ENCODE measurements at regions not wholly inside any gene's neighbourhood (a gene's known extent, or its start where the extent isn't known, plus 50 kb on each side); places are given as distances from the start of the nearest gene placed in this dataset.
"Not testable (repeated sequence)": the region's sequence is repeated elsewhere in the genome, so short reads cannot be mapped to it uniquely, and the experiment has no call there.

DNA sequence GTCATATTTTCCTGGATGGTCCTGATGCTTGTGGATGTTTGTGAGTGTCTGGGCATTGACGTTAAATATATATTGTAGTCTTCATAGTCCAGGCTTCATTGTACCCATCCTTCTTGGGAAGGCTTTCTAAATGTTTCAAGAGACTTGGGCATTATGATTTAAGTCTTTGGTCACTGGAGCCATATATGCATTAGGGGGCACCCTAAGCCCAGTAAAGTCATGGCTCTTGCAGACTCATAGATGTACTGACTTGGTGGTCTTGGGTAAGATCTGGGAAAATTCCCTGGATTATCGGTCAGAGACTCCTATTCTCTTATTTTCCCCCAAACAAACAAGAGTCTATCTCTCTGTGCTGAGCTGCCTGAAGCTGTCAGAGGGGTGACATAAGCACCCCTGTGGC, 271.1 kb downstream of the TRIM36 start:
- H3K9me3 ChIP-seq (ENCODE audit: control insufficient read depth in 2 of 2, insufficient read depth in 1 of 2, low read depth in 1 of 2, low read length in 1 of 2): peaks cover 0 to 15% of the 10 kb centered on the region in 2 donors
- no peaks in the 10 kb centered on the region for H3K4me1 ChIP-seq (ENCODE audit: control insufficient read depth in 3 of 3, insufficient read depth in 2 of 3, low read depth in 1 of 3, low read length in 2 of 3)
- DNase-seq (no peak), FAIRE-seq (no peak)
- no peaks in the 10 kb centered on the region for H3K27me3 ChIP-seq (ENCODE audit: control insufficient read depth in 3 of 3, insufficient read depth in 3 of 3, low read length in 3 of 3)
- H3K36me3 ChIP-seq (ENCODE audit: control insufficient read depth in 3 of 3, insufficient read depth in 2 of 3, low read depth in 1 of 3, low read length in 3 of 3): no peaks in the 10 kb centered on the region
- 80 to 85% (median 81%) methylated on average over 2 of the region's 2 CpGs for WGBS, 3 donors
- no peak overlapping the region for H3K4me3 ChIP-seq (ENCODE audit: low read depth in 1 of 3, low read length in 3 of 3)
- H3K27ac ChIP-seq (ENCODE audit: low read depth in 1 of 3, low read length in 2 of 3): no peak overlapping the region

DNA sequence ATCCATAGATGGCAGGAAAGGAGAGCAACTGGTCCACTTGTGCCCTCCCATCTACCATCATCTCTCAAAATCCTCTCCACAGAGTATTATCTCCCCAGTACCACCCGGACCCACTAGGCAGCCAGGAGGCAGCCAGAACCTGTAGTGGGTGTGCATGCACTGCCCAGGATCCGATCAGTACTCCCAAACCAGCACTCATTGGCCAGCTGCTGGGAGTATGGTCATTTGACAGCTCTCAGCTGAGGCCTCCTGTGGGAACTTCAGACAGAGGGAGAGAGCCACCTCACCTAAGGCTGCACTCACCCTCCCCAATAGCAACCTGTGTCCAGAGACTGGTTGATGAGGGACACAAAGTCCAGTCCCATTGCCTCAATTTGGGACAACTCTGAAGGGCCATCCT, 286.0 kb downstream of the TRIM36 start:
- Histone ChIP-seq H3K27me3 (ENCODE audit: control insufficient read depth in 3 of 3, insufficient read depth in 3 of 3, low read length in 3 of 3) (no peaks in the 10 kb centered on the region), H3K27ac (ENCODE audit: low read depth in 1 of 3, low read length in 2 of 3) (no peak overlapping the region), H3K36me3 (ENCODE audit: control insufficient read depth in 3 of 3, insufficient read depth in 2 of 3, low read depth in 1 of 3, low read length in 3 of 3) (no peaks in the 10 kb centered on the region), H3K4me1 (ENCODE audit: control insufficient read depth in 3 of 3, insufficient read depth in 2 of 3, low read depth in 1 of 3, low read length in 2 of 3) (no peaks in the 10 kb centered on the region), H3K4me3 (ENCODE audit: low read depth in 1 of 3, low read length in 3 of 3) (no peak overlapping the region), H3K9me3 (ENCODE audit: control insufficient read depth in 2 of 2, insufficient read depth in 1 of 2, low read depth in 1 of 2, low read length in 1 of 2) (no peaks in the 10 kb centered on the region)
- 38 to 77% (median 76%) methylated on average over 2 of the region's 2 CpGs for WGBS, 3 donors
- no peak for FAIRE-seq
- no peak for DNase-seq

DNA sequence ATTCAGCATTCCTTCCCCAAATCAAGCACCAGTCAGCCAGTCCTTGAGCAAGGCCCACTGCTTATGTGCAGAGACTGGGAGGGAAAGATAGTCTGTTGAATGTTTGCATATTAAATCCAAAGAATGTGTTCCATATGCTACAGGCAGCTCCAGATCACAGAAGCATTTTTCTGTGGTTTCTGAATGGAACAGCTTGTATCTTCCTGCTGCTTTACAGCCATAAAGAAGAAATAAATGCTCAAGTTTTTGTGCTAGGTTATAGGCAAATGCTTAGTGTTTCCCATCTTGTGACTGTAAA, 310.3 kb downstream of the TRIM36 start:
- H3K27me3 ChIP-seq (ENCODE audit: control insufficient read depth in 3 of 3, insufficient read depth in 3 of 3, low read length in 3 of 3): no peaks in the 10 kb centered on the region
- FAIRE-seq (no peak), DNase-seq (no peak)
- peaks cover 0 to 9% of the 10 kb centered on the region in 2 donors for H3K9me3 ChIP-seq (ENCODE audit: control insufficient read depth in 2 of 2, insufficient read depth in 1 of 2, low read depth in 1 of 2, low read length in 1 of 2)
- H3K36me3 ChIP-seq (ENCODE audit: control insufficient read depth in 3 of 3, insufficient read depth in 2 of 3, low read depth in 1 of 3, low read length in 3 of 3): no peaks in the 10 kb centered on the region
- H3K4me3 ChIP-seq (ENCODE audit: low read depth in 1 of 3, low read length in 3 of 3): no peak overlapping the region
- no peaks in the 10 kb centered on the region for H3K4me1 ChIP-seq (ENCODE audit: control insufficient read depth in 3 of 3, insufficient read depth in 2 of 3, low read depth in 1 of 3, low read length in 2 of 3)
- no peak overlapping the region for H3K27ac ChIP-seq (ENCODE audit: low read depth in 1 of 3, low read length in 2 of 3)

DNA sequence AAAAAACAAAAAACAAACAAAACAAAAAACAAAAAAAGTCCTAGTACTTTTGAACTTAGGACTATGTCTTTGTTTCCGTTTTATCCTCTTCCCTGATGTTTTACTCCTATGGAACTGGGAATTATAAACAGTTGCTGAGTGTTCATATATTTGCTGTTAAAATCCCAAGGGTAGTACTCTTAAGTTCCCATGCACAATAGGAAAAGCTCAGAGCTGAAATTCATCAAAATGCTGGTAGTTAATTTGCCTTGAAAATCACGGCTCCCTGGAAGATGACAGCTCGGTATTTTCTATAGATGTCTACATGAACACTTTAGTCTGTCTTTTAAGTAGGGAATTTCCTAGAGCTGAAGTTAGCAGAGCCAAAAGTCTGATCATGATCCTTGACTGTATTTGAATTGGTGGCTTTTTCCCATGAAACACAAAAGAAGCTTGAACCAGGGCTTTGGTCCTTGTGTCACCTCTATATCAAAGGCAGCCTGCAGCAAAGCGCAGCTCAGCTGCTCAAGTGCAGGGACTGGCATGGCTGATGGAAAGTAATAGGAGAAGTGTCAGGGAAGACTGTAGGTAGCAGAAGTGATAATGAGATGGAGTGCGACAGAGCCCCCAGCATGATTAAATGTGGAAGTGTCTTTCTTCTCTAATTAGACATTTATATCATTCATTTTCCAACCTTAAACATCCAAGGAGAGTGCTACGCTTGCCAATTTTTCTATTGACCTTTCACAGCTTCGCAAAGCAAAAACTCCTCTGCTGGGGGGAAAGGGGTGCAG, 310.9 kb downstream of the TRIM36 start:
- no peak for FAIRE-seq
- 81 to 89% (median 86%) methylated on average over 7 of the region's 7 CpGs for WGBS, 3 donors
- peaks cover 0 to 9% of the 10 kb centered on the region in 2 donors for H3K9me3 ChIP-seq (ENCODE audit: control insufficient read depth in 2 of 2, insufficient read depth in 1 of 2, low read depth in 1 of 2, low read length in 1 of 2)
- no peak for DNase-seq
- no peaks in the 10 kb centered on the region for H3K27me3 ChIP-seq (ENCODE audit: control insufficient read depth in 3 of 3, insufficient read depth in 3 of 3, low read length in 3 of 3)
- no peaks in the 10 kb centered on the region for H3K4me1 ChIP-seq (ENCODE audit: control insufficient read depth in 3 of 3, insufficient read depth in 2 of 3, low read depth in 1 of 3, low read length in 2 of 3)
- H3K27ac ChIP-seq (ENCODE audit: low read depth in 1 of 3, low read length in 2 of 3): no peak overlapping the region
- H3K4me3 ChIP-seq (ENCODE audit: low read depth in 1 of 3, low read length in 3 of 3): no peak overlapping the region
- H3K36me3 ChIP-seq (ENCODE audit: control insufficient read depth in 3 of 3, insufficient read depth in 2 of 3, low read depth in 1 of 3, low read length in 3 of 3): no peaks in the 10 kb centered on the region

DNA sequence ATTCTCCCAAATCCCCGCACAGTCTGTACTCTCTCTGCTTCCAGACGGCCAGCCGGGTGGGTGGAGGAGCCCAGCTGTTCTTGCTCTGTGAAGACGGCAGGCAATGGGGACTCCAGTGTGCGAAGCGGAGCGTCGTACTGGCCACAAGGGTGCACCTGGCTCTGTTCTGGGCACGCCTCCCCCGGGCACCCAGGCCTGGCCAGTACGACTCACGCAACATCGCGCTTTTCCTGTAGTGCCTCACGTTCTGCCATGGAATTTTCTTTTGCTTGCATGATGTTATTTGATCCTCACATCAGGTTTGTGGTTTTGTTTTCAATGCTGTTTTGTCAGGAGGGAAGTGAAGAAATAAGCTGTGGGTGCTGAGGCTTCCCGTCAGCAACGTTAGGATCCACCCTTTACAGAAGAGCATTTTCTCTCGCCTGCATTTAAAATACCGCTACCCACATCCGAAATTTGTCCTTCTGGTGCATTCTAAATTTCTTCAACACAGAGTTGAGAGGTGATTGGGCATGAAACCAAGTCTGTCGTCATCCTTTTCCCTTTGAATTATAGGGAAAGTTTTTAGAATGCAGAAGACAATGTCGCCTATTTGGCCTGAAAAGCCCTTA, 311.7 kb downstream of the TRIM36 start:
- H3K4me3 ChIP-seq (ENCODE audit: low read depth in 1 of 3, low read length in 3 of 3): no peak overlapping the region
- no peak overlapping the region for H3K27ac ChIP-seq (ENCODE audit: low read depth in 1 of 3, low read length in 2 of 3)
- H3K9me3 ChIP-seq (ENCODE audit: control insufficient read depth in 2 of 2, insufficient read depth in 1 of 2, low read depth in 1 of 2, low read length in 1 of 2): peaks cover 0 to 9% of the 10 kb centered on the region in 2 donors
- DNase-seq: no peak
- FAIRE-seq: no peak
- H3K4me1 ChIP-seq (ENCODE audit: control insufficient read depth in 3 of 3, insufficient read depth in 2 of 3, low read depth in 1 of 3, low read length in 2 of 3): no peaks in the 10 kb centered on the region
- H3K36me3 ChIP-seq (ENCODE audit: control insufficient read depth in 3 of 3, insufficient read depth in 2 of 3, low read depth in 1 of 3, low read length in 3 of 3): no peaks in the 10 kb centered on the region
- 59 to 79% (median 62%) methylated on average over 22 of the region's 22 CpGs for WGBS, 3 donors
- H3K27me3 ChIP-seq (ENCODE audit: control insufficient read depth in 3 of 3, insufficient read depth in 3 of 3, low read length in 3 of 3): no peaks in the 10 kb centered on the region

DNA sequence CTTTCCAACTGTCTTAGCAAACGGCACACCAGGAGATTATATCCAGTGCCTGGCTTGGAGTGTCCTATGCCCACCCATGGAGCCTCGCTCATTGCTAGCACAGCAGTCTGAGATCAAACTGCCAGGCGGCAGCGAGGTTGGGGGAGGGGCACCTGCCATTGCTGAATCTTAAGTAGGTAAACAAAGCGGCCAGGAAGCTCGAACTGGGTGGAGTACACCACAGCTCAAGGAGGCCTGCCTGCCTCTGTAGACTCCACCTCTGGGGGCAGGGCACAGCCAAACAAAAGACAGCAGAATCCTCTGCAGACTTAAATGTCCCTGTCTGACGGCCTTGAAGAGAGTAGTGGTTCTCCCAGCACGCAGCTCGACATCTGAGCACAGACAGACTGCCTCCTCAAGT, 325.0 kb downstream of the TRIM36 start:
- H3K36me3 ChIP-seq (ENCODE audit: control insufficient read depth in 3 of 3, insufficient read depth in 2 of 3, low read depth in 1 of 3, low read length in 3 of 3); H3K27ac ChIP-seq (ENCODE audit: low read depth in 1 of 3, low read length in 2 of 3); H3K4me3 ChIP-seq (ENCODE audit: low read depth in 1 of 3, low read length in 3 of 3); H3K4me1 ChIP-seq (ENCODE audit: control insufficient read depth in 3 of 3, insufficient read depth in 2 of 3, low read depth in 1 of 3, low read length in 2 of 3); H3K27me3 ChIP-seq (ENCODE audit: control insufficient read depth in 3 of 3, insufficient read depth in 3 of 3, low read length in 3 of 3); DNase-seq; FAIRE-seq: not testable (repeated sequence)
- 78 to 85% (median 82%) methylated on average over 9 of the region's 9 CpGs for WGBS, 3 donors
- peaks cover 0 to 12% of the 10 kb centered on the region in 2 donors for H3K9me3 ChIP-seq (ENCODE audit: control insufficient read depth in 2 of 2, insufficient read depth in 1 of 2, low read depth in 1 of 2, low read length in 1 of 2)

DNA sequence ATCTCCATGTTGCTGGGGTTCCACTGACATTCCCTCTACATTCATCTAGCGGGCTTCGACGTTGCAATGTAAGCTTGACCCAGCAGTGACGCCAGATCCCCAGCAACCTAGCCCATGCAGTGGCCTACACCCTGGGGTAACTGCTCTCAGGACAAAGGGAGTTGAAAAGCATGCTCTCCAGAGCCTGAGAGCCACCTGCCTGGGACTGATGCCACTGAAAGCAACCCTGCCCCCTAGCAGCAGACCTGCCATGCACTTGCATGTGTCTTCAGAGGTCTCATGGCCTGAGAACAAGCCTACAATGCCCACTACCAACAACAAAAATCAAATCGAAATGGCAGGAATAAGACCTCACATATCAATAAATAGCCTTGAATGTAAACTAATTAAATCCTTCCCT, 330.3 kb downstream of the TRIM36 start:
- FAIRE-seq (no peak), DNase-seq (no peak)
- H3K9me3 ChIP-seq (ENCODE audit: control insufficient read depth in 2 of 2, insufficient read depth in 1 of 2, low read depth in 1 of 2, low read length in 1 of 2): peaks cover 0 to 10% of the 10 kb centered on the region in 2 donors
- WGBS, 3 donors: 78 to 85% (median 79%) methylated on average over 5 of the region's 5 CpGs
- no peaks in the 10 kb centered on the region for H3K27me3 ChIP-seq (ENCODE audit: control insufficient read depth in 3 of 3, insufficient read depth in 3 of 3, low read length in 3 of 3)
- no peak overlapping the region for H3K27ac ChIP-seq (ENCODE audit: low read depth in 1 of 3, low read length in 2 of 3)
- H3K36me3 ChIP-seq (ENCODE audit: control insufficient read depth in 3 of 3, insufficient read depth in 2 of 3, low read depth in 1 of 3, low read length in 3 of 3): no peaks in the 10 kb centered on the region
- no peaks in the 10 kb centered on the region for H3K4me1 ChIP-seq (ENCODE audit: control insufficient read depth in 3 of 3, insufficient read depth in 2 of 3, low read depth in 1 of 3, low read length in 2 of 3)
- no peak overlapping the region for H3K4me3 ChIP-seq (ENCODE audit: low read depth in 1 of 3, low read length in 3 of 3)

DNA sequence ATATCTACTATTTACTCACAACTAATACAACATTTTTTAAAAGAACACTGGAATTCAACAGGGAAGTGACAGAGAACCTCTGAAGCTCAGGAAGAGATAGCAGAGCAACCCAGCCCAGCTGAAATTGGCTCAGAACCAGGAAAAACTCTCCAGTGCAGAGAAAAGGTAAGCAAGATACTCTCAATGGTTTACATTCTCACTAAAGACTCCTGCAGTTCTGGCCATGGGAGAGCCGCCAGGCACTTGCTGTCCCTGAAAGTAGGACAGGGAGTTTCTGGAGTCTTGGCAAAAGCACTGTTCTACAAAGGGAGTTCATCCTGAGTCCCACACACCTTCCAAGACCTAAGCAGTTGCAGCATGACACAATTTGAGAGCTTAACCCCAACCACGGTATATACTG, 330.8 kb downstream of the TRIM36 start:
- no peak for FAIRE-seq
- Histone ChIP-seq H3K27me3 (ENCODE audit: control insufficient read depth in 3 of 3, insufficient read depth in 3 of 3, low read length in 3 of 3) (no peaks in the 10 kb centered on the region), H3K36me3 (ENCODE audit: control insufficient read depth in 3 of 3, insufficient read depth in 2 of 3, low read depth in 1 of 3, low read length in 3 of 3) (no peaks in the 10 kb centered on the region), H3K4me3 (ENCODE audit: low read depth in 1 of 3, low read length in 3 of 3) (no peak overlapping the region), H3K27ac (ENCODE audit: low read depth in 1 of 3, low read length in 2 of 3) (no peak overlapping the region), H3K9me3 (ENCODE audit: control insufficient read depth in 2 of 2, insufficient read depth in 1 of 2, low read depth in 1 of 2, low read length in 1 of 2) (peaks cover 0 to 9% of the 10 kb centered on the region in 2 donors), H3K4me1 (ENCODE audit: control insufficient read depth in 3 of 3, insufficient read depth in 2 of 3, low read depth in 1 of 3, low read length in 2 of 3) (no peaks in the 10 kb centered on the region)
- no peak for DNase-seq
- WGBS, 3 donors: 61 to 74% (median 74%) methylated on average over 2 of the region's 2 CpGs

DNA sequence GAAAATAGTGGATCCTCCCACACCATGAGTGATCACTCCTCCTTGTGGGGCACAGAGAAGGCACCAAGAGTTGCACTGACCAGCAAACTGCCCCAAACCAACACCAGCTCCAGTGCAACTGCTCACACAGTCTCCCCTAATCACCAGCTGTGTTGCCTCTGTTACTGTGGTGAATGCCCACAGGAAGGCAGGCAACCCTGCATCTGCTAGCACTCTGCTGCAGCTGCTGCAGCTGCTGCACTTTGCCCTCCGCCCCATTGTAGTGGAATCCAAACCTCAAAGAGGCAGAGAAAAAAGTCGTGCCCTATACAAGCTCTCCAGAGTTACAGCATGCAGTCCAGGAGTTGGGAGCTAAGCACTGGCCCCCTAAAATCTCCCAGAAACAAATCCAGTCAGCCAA, 339.6 kb downstream of the TRIM36 start:
- Histone ChIP-seq H3K4me3 (ENCODE audit: low read depth in 1 of 3, low read length in 3 of 3) (no peak overlapping the region), H3K4me1 (ENCODE audit: control insufficient read depth in 3 of 3, insufficient read depth in 2 of 3, low read depth in 1 of 3, low read length in 2 of 3) (no peaks in the 10 kb centered on the region), H3K9me3 (ENCODE audit: control insufficient read depth in 2 of 2, insufficient read depth in 1 of 2, low read depth in 1 of 2, low read length in 1 of 2) (peaks cover 1 to 15% of the 10 kb centered on the region in 2 donors), H3K36me3 (ENCODE audit: control insufficient read depth in 3 of 3, insufficient read depth in 2 of 3, low read depth in 1 of 3, low read length in 3 of 3) (no peaks in the 10 kb centered on the region), H3K27ac (ENCODE audit: low read depth in 1 of 3, low read length in 2 of 3) (no peak overlapping the region), H3K27me3 (ENCODE audit: control insufficient read depth in 3 of 3, insufficient read depth in 3 of 3, low read length in 3 of 3) (no peaks in the 10 kb centered on the region)
- FAIRE-seq (no peak), DNase-seq (no peak)
- 39 to 60% (median 40%) methylated on average over 2 of the region's 2 CpGs for WGBS, 3 donors

Data from small intestine (tissue), 7 donors.